SIG-M5 treated with dmso at 0.1 percent for 504 hours (cell line): ENCODE measurements at regions not wholly inside any gene's neighbourhood (a gene's known extent, or its start where the extent isn't known, plus 50 kb on each side); places are given as distances from the start of the nearest gene placed in this dataset.

Experiments
- DNase-seq: peaks from one replicate; lab custom pipeline; 2025; ENCODE audit not compliant: unreplicated experiment; lab: John Stamatoyannopoulos, UW

DNA sequence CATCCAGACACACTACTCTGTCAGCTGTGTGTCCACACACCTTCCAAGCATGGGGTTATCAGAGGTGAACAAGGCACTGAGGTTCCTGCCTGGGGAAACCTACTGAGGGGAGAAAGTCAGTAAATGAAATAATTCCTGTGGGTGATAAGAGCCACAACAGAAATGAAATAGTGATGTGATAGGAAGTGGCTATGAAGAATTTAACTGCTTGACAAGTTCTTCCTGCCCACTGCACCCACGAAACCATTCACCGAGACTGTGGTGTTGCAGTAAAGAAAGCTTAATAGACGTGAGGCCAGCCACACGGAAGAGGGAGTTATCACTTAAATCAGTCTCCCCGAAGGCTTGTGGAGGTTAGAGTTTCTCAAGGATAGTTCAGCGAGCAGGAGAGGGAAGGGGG, 353.1 kb downstream of the UQCRFS1 start:
- DNase-seq: no peak

DNA sequence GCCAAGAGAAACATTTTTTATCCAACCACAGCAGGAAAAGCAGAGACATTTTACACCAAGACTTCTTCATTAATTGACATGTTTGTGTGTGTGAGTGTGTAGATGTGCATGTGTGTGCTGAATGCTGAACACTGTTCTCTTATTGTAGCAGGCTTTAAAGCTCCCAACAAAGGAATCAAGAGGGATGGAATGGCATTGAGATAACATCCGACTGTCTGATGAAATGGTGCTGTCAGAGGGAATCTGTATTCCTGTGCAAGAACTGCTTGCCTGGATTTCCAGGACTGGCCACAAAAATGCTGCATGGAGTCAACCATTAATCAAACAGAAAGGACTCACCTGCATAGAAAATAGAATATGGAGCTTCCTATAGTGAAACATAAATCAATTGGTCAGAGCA, 354.0 kb downstream of the UQCRFS1 start:
- DNase-seq: no peak

GRCh38 chr19:28857967-28858366, 355.0 kb downstream of the UQCRFS1 start:
- no peak for DNase-seq

GRCh38 chr19:28855216-28855615, 357.7 kb downstream of the UQCRFS1 start:
- DNase-seq: no peak

- DNase-seq: no peak
These were observed 365.5 kb downstream of the UQCRFS1 start for GRCh38 chr19:28847468-28847867.

- no peak for DNase-seq
These were observed 366.7 kb downstream of the UQCRFS1 start for GRCh38 chr19:28846094-28846812.

GRCh38 chr19:28843761-28844492, 369.0 kb downstream of the UQCRFS1 start:
- no peak for DNase-seq

DNA sequence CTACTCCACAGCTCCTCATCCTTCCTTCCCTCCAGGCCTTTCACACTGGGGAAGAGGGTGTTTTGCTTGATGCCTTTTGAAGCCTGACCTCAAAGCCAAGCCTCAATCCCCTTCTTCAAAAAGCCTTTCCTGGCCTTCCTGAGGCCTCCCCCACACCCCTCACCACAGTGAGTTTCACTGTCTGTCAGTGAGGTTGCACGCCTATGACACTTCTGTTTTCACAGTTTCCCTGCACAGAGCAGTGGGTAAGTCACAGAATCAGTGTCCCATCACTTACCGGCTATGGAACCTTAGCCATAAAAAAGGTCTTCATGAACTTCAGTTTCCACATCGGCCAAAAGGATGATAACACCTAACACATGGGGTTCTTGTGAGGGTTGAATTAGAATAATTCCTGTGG, 371.4 kb downstream of the UQCRFS1 start:
- no peak for DNase-seq

DNA sequence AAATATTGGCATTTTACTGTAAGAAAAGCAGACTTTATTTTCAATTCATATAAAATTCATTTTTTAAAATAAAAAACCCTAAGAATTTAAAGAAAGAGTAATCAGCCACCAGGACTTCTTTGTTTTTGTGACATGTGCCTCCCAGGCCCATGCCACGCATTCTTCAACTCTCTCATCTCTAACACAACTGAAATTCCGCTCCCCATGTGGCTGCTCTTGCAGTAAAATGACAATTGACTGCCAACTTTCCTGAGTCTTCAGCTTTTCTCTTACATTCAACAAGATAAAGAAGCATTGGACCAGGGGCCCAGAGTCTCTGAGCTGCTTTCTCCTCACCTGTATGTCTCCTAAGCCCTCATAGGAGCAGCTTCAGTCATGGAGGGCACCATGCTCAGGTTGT, 372.1 kb downstream of the UQCRFS1 start:
- DNase-seq: no peak

DNA sequence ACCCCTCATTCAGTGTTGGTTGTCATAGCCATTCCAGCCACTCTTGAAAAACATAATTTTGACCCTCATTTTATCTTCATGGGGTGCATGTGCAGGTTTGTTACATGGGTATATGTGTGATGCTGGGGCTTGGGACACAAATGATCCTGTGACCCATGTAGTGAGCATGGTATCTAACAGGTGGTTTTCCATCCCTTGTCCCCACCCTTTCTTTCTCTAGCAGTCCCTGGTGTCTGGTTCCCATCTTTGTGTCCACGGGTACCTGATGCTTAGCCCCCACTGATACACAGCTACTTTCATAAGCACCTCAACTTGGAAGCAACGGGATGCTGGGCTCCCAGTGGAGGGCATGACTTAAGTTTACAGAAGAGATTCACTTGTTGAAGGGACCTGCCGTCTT, 373.5 kb downstream of the UQCRFS1 start:
- DNase-seq: no peak

DNA sequence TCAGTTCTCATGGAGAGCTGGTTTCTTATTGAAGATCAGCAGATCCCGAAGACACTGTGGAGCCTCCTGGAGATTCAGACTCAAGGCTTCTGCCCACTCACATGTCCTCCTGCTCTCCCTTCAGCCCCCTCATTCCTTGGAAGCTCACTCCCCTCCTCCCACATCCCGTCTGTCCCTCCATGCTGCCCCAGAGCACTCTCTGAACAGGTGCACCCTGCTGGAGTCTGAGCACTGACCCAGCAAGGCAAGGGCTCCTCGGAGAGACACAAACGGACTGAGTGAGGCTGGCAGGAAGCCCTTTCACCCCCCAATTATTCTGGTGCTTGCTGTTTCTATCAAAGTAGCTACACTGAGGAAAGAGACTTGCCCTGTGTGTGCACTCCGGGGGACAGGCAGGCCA, 374.0 kb downstream of the UQCRFS1 start:
- DNase-seq: no peak

- no peak for DNase-seq
These were observed 376.5 kb downstream of the UQCRFS1 start for GRCh38 chr19:28836421-28836820.

- no peak for DNase-seq
These were observed 378.0 kb downstream of the UQCRFS1 start for GRCh38 chr19:28834996-28835395.

GRCh38 chr19:28831462-28831861, 381.5 kb downstream of the UQCRFS1 start:
- no peak for DNase-seq

GRCh38 chr19:28829762-28830161, 383.2 kb downstream of the UQCRFS1 start:
- no peak for DNase-seq

DNA sequence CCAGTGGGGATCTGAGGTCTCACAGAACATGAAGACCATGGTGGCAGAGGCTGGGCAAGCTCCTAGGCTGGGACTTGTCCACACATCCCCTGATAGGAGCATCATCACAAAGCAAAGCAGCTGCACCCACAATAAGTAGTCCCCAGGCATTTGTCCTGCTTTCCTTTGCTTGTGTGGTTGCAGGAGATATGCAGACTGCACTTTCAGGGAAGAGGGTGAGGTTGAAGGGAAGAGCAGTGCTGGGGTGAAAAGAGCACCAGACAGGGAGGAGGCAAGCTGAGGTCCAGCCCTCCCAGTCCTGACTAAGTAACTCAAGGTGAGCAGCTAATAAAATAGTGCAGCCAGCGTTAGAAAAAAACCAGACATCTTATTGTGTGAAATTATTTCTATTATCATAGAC, 383.6 kb downstream of the UQCRFS1 start:
- no peak for DNase-seq

DNA sequence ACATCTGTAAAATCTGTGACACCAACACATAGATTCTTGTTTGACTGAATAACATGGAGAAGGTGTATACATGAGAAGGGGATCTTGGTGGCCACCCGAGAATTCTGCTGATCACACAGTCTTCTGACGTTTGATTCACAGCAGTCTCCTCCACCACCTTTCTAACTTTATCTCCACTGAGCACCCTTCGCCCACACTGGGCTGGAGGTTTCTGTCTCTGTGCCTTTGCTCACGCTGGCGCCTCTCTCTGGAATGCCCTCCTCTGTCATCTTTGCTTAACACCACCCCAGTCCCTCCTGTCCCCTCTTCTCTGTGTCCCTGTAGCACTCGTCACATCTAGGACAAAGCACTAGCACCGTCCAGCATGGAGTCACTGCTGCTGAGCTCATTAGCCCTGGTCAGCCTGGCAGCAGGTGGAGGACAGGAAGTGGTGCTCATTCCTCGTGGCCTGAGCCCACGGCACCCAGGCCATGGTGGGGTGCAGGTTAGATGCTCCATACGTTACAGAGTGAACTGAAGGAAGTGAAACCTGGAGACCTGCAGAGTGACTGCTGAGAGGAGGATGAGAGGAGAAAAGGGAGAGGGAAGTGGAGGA, 384.6 kb downstream of the UQCRFS1 start:
- no peak for DNase-seq

DNA sequence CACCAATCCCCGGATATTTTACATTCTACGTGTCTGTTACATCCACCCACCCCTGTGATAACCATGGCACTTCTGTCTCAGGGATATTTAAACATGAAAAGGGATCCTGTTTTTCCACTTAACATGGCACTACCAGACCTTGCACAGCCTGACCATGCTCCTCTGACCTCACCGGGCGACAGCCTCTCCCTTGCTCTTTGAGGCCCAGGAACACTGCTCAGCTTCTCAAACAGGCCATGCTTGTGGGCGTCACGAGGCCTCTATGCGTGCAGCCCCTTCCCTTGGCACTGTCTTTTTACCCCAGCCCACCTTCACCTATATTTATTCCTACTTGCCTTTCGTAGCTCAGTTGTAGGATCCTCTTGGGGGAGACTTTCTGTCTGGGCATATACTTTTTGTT, 385.6 kb downstream of the UQCRFS1 start:
- no peak for DNase-seq

DNA sequence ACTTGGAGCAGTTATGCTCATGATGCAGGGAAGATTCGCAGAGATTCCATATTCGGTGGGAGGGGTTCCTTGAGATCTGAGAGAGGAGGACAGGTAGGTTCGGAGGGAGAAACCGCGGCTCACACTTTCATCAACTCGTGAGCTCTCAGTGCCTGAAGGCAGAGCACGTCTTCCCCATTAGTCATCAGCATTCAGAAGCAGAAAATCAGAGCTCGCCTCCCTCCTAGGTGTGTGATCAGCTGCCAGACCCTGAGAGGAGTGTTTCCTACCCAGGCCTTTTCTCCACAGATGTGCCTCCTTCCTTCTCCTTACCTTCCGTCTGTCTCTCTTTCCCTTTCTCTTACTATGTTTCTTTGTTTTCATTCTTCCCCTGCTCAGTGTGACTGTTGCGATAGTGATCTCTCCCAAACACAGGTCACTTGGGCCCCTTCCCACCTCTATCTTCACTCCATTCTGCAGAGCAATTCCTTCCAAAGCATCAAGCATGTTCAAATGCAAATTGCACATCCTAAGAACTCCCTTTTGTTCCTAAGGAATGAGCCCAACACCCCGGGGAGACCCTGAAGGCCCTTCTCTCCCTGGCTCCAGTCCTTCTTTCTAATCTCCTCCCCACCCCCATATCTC, 389.5 kb downstream of the UQCRFS1 start:
- DNase-seq: no peak

GRCh38 chr19:28820289-28820688, 392.7 kb downstream of the UQCRFS1 start:
- DNase-seq: no peak

DNA sequence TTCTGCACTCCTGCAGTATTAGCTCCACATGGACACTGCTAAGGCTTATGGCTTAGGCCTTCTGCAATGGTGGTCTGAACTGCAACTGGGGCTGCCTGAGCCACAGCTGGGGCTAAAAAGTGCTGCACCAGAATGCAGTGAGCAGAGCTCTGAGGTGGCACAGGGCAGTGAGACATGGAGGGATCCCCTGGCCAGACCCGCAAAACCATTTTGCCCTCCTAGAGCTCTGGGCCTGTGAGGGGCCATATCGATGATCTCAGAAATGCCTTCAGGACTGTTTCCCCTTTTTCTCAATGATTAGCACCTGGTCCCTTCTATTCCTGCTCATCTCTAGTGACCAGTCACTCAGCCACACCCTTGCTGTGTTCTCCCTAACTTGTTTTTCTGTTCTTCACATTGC, 397.7 kb downstream of the UQCRFS1 start:
- DNase-seq: no peak

DNA sequence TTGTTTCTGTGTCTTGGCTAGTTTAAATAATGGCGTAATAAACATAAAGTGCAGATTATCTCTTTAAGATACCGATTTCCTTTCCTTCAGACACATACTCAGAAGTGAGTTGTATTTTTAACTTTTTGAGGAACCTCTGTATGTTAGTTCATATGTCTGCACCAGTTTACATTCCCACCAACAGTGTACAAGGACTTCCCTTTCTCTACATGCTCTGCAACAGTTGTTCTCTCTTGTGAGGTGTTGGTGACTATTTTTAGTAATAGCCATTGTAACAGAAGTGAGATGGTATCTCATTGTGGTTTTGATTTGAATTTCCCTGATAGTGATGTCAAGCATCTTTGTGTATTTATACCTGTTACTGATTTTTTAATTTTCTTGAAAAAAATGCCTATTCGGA, 418.6 kb downstream of the UQCRFS1 start:
- DNase-seq: no peak
